Renal cortex interstitium (tissue), 11 donors: ENCODE measurements at regions not wholly inside any gene's neighbourhood (a gene's known extent, or its start where the extent isn't known, plus 50 kb on each side); places are given as distances from the start of the nearest gene placed in this dataset.
"Not testable (repeated sequence)": the region's sequence is repeated elsewhere in the genome, so short reads cannot be mapped to it uniquely, and the experiment has no call there.

ENCODE experiments used
- DNase-seq, 11 donors: peaks; one replicate each; pipeline ENCODE4 v3.0.0-alpha.2; 2013; ENCODE audit warnings: low read depth in 9 of 11, low spot score in 4 of 11; ENCODE audit errors: extremely low read depth in 1 of 11

GRCh38 chr3:71968544-71968943, 183.6 kb upstream of the PROK2 start:
- DNase-seq, result peak in 6 of 11 donors; percentile 28 to 73 (median 60)

GRCh38 chr3:71966185-71966584, 181.2 kb upstream of the PROK2 start:
- no peak for DNase-seq

GRCh38 chr3:71964170-71964569, 179.2 kb upstream of the PROK2 start:
- no peak for DNase-seq

DNA sequence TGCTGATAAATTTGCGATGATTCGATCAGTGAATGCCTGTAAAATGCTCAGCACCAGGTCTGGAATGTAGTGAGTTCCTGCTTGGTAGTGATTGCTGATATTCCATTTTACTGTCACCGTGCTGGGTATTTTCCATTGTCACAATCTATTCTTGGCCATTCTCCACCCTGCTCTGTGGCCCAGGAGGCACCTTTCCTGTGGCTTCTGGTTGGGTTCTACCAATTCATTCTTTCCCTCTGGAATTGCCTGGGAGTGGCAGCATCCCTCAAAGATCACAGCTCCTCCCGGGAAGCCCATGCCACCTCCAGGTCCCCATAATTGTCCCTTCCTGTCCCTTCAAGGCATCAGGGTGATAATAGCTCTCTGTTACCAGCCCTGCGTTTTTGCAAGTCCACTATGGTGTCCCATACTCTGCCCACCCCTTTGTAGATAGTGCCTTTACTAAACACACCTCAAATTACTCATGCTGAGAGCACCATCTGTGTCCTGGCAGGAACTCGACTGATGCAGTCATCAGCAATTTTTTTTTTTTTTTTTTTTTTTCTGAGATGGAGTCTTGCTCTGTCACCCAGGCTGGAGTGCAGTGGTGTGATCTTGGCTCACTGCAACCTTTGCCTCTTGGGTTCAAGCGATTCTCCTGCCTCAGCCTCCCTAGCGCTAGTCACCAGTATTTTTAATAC, 177.8 kb upstream of the PROK2 start:
- no peak for DNase-seq

DNA sequence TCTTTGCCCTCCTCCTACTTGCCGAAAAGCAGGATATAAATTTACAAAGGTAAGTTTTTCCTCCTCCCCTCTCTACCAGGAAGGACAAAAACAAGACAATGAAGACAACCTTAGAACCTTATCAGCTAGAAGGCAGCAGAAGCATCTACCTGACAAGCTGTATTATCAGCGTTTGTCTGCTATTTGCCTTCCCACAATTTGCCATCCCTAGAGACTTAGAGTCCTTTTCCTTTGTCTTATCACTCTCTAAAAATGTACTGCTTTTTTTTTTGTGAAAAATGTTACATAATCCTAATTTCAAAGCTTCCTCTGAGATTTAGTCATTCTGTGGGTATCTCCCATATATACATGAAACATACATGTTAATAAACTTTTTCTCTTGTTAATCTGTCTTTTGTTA, 176.9 kb upstream of the PROK2 start:
- no peak for DNase-seq

DNA sequence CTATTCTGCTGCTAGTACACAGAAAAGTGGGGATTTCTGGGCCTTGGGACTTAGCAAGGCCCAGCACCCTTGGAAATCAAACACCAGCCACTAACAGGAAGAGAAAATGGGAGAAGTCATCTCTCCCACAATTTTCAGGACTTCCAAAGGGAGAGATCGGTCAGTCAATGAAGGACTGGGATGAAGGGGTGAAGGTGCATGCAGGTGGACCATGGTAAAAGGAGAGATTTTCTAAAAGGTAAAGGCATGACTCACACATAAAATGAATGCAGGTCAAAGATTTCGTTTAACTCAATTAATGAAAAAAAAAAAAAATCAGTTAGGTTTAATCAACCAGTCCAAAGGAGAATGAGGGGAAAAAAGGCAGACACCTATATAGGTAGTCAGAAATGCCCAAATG, 176.4 kb upstream of the PROK2 start:
- DNase-seq, result no peak

DNA sequence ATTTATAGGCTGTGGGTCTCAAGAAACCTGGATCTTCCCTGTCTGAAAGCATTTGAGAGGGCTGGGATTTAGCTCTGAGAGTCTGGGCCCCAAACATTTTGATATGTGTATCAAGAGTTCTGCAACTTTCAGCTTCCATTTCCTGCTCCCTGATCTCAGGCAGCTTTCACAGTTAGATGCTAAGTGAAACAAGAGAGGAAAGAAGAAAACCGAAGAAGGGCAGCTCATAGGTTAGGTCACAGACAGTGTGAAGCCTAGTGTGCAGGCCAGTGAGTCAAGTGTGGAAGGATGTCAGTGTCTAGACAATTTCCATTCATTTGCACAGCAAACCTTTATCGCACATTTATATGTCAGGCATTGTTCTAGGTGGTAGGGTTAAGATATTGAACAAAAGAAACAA, 173.6 kb upstream of the PROK2 start:
- no peak for DNase-seq

GRCh38 chr3:71956716-71957115, 171.8 kb upstream of the PROK2 start:
- DNase-seq, result no peak

DNA sequence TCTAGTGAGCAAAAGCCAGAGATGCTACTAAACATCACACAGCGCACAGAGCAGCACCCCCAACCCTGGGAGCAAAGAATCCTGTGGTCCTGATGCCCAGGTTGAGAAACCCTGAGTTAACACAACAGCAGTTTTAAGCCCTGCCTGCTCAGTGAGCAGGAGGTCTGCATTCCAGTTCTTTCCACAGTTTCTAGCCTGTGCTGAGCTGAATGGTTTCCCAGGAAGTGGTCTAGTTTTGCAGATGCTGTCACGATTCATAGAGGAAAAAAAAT, 171.1 kb upstream of the PROK2 start:
- no peak for DNase-seq

- DNase-seq, result peak; percentile 62 to 89 (median 79)
These were observed 170.5 kb upstream of the PROK2 start for GRCh38 chr3:71955240-71956068.

DNA sequence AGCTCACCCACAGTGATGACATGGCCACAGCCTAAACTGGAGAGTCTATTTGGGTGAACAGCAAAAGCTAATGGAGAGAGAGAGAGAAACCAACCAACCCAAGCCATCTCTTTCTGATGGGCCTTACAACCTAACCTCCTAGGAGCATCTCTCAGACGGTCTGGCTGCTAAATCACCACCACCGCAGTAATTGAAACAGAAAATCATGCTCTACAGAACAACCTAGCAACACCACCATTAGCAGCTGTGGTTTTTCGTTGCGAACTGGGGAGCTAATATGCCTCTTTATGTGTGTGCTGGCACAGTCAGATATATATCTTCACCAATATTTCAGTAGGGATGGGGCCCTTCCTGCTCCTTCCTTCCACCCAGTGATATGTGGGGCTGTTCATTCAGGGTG, 166.9 kb upstream of the PROK2 start:
- DNase-seq, result no peak

DNA sequence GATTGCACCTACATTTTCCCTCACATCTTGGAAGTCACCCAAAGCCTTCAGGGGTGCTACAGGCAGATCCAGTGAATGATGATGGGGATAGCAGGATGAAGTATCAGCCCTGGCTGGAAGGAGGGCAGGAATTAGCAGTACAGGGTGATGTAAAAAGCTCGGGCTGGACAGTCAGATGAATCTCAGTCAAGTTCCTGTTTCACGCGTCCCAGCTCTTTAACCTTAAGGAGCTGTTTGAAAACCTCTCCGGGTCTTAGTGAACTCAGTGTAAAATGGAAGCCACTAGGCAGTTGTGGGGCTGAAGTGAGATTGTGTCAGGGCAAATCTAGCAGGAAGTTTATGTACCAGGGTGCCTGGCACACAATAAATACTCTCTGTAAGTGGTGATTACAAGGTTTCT, 166.4 kb upstream of the PROK2 start:
- no peak for DNase-seq

DNA sequence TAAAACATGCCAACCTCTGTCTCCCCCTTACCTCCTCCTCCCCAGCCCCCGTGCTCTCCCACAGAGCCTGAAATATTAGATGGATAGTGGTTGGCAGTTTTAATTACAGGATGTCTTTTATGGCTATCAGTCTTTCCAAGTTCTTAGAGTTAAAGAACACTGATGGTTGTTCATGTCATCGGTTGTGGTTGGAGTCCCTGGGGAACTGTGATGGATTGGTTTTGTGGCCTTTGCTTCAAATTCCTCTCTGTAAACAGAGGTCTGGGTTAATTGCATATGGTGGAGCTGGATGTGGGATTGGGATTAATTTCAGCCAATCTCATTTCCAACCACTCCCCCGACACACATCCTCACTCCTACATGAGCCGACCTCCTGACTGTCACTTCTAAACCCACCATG, 164.5 kb upstream of the PROK2 start:
- peak in 1 of 11 donors; percentile 42 for DNase-seq

DNA sequence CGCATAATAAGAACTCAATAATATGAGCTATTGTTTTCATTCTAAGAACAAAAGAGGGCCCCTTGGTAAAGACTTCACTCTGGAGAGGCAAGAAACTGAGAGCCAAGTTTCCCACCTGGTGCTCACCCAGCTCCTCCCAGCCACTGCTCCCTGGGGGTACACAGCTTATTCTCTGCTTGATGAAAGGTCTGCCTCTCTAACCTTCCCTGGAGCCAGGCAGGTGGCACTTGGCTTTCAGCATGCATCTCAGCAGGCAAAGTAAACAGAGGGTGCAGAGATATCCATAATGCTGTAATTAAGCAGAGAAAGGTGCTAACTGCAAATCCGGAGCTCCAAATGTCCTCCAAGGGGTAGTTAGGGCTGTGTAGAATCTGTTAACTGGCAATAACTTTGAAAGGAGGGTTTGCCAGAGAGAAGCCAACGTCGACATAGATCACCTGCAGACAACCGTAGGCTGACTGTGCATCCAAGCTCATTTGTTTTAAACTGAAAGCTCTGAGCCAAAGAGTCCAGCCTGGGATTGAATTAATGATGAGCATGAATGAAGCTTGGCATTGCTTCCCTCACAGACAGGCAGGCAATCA, 159.6 kb upstream of the PROK2 start:
- no peak for DNase-seq

GRCh38 chr3:71942432-71943187, 157.7 kb upstream of the PROK2 start:
- no peak for DNase-seq

DNA sequence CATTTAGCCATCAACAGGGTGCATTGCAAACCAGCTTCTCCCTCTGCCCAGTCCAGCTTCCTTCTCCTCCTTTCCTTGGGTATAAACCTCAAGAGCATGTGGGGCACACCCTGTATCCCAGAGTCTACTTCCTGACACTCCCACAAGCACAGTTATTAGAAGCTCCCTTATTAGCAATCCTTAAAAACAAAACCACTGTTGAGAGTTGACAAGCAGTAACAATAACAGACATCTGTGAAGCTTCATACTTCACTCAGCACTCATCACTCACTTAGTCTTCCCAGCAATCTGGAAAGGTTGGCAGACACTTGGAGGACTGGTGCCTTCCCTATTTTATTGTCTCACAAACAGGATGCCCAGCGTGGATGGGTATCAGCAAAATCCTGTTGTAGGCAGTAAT, 155.5 kb upstream of the PROK2 start:
- DNase-seq, result no peak

- DNase-seq, result not testable (repeated sequence)
These were observed 153.1 kb upstream of the PROK2 start for GRCh38 chr3:71938081-71938480.

DNA sequence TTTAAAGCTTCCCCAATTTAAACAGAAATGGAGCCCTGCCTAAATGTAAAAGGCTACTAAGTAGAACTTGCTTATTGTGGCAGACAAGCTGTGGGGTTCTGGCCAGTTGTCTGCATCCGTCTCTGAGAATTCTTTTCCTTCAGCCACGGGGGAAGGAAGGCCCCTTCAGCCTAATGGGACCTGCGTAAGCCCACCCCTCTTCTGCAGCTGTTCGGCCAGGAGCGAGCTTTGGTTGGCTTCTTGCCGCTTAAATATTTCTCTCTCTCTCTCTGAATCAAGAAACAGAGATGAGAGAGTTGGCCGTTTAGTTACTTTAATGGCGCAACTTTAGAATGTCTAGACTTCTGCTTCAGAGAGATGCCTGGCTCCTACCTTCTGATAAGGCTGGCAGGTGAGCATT, 151.7 kb upstream of the PROK2 start:
- no peak for DNase-seq

- no peak for DNase-seq
These were observed 149.7 kb upstream of the PROK2 start for GRCh38 chr3:71934520-71935270.
